ENCODE measurements at regions not wholly inside any gene's neighbourhood (a gene's known extent, or its start where the extent isn't known, plus 50 kb on each side); places are given as distances from the start of the nearest gene placed in this dataset.

DNA sequence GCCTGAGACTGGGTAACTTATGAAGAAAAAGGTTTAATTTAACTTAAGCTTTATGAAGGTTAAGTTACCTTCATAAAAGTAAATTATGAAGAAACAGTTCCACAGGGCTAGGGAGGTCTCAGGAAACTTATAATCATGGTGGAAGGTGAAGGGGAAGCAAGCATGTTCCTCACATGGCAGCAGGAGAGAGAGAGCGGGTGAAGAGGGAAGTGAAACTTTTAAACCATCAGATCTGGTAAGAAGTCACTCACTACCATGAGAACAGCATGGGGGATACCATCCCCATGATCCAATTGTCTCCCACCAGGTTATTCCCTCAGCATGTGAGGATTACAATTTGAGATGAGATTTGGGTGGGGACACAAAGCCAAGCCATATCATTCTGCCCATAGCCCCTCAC is 944.7 kb upstream of the NDST4 start:
- Histone ChIP-seq H3K4me3 (ENCODE audit: low read length in 2 of 2) (no peak overlapping the region), H3K27ac (ENCODE audit: low read depth in 2 of 2, low read length in 2 of 2) (no peak overlapping the region), H3K9me3 (ENCODE audit: control insufficient read depth in 2 of 2, low read length in 2 of 2) (no peaks in the 10 kb centered on the region), H3K27me3 (ENCODE audit: control insufficient read depth in 2 of 2, insufficient read depth in 2 of 2, low read length in 2 of 2) (no peaks in the 10 kb centered on the region), H3K36me3 (ENCODE audit: control insufficient read depth in 2 of 2, insufficient read depth in 2 of 2, low read length in 2 of 2) (no peaks in the 10 kb centered on the region), H3K4me1 (ENCODE audit: control insufficient read depth in 2 of 2, insufficient read depth in 2 of 2, low read length in 2 of 2) (no peaks in the 10 kb centered on the region), H3K9ac (ENCODE audit: low read depth in 1 of 2, low read length in 2 of 2) (no peak overlapping the region)

DNA sequence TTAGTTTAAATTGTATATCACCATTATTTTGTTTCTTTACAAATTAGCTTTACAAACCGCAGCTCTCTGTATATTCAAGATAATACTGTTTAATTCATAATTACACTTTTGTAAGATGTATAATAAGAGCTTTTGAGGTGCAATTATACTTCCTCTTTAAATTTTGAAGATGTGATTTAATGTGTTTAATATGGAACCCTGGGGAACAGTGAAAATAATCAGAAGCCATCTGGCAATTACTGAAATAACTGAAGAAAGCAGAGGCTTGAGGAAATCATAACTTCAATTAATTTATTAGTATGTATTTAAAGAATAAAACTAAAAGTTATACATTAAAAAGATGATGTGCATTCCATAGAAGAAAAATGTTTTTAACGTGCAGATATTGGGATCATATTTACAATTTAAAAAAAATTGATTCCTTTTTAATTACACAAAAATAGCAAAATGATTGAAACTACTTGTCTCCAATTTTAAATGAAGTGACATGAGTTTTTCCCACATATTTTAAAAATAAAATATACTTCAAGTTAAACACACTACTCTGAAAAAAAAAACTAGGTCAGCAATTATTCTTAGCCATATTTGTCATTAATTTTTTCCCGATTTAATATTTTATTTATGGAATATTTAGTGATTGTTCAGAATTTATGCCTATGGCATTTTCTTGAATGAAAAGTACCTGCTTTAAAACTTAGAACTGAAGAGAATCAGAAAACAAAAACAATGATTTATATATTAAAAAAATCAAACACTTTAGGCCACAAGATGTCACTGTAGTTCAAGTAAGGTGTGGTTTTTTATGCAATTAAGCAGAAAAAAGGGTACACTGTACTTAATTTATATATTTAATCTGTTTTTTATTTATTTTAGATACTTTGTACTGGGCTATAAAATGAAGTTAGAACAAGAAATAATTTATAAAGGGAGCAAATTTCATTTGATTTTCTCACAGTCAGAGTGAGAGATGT is 942.7 kb upstream of the NDST4 start:
- Histone ChIP-seq H3K9ac (ENCODE audit: low read depth in 1 of 2, low read length in 2 of 2) (no peak overlapping the region), H3K4me1 (ENCODE audit: control insufficient read depth in 2 of 2, insufficient read depth in 2 of 2, low read length in 2 of 2) (no peaks in the 10 kb centered on the region), H3K4me3 (ENCODE audit: low read length in 2 of 2) (no peak overlapping the region), H3K9me3 (ENCODE audit: control insufficient read depth in 2 of 2, low read length in 2 of 2) (no peaks in the 10 kb centered on the region), H3K27ac (ENCODE audit: low read depth in 2 of 2, low read length in 2 of 2) (no peak overlapping the region), H3K27me3 (ENCODE audit: control insufficient read depth in 2 of 2, insufficient read depth in 2 of 2, low read length in 2 of 2) (no peaks in the 10 kb centered on the region), H3K36me3 (ENCODE audit: control insufficient read depth in 2 of 2, insufficient read depth in 2 of 2, low read length in 2 of 2) (no peaks in the 10 kb centered on the region)

DNA sequence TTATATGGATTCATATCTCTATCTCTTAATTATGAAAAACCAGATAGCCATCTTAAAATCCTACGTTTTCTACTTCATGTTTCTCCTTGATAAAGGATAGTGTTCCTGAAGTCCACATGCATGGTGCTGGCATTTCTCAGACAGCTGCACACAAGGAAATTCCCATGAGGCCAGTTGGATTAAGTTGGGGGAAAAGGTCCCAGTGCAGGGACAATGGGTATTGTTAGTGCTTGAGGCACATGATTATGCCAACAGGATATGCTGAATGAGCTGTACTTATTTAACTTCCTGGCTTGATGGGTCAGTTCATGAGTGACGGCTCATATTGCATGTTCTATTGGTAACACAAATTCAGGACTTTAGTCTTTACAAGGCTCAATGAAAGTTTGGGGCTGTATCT is 913.9 kb upstream of the NDST4 start:
- Histone ChIP-seq H3K9ac (ENCODE audit: low read depth in 1 of 2, low read length in 2 of 2) (no peak overlapping the region), H3K9me3 (ENCODE audit: control insufficient read depth in 2 of 2, low read length in 2 of 2) (no peaks in the 10 kb centered on the region), H3K36me3 (ENCODE audit: control insufficient read depth in 2 of 2, insufficient read depth in 2 of 2, low read length in 2 of 2) (no peaks in the 10 kb centered on the region), H3K4me1 (ENCODE audit: control insufficient read depth in 2 of 2, insufficient read depth in 2 of 2, low read length in 2 of 2) (no peaks in the 10 kb centered on the region), H3K27me3 (ENCODE audit: control insufficient read depth in 2 of 2, insufficient read depth in 2 of 2, low read length in 2 of 2) (no peaks in the 10 kb centered on the region), H3K27ac (ENCODE audit: low read depth in 2 of 2, low read length in 2 of 2) (no peak overlapping the region), H3K4me3 (ENCODE audit: low read length in 2 of 2) (no peak overlapping the region)

DNA sequence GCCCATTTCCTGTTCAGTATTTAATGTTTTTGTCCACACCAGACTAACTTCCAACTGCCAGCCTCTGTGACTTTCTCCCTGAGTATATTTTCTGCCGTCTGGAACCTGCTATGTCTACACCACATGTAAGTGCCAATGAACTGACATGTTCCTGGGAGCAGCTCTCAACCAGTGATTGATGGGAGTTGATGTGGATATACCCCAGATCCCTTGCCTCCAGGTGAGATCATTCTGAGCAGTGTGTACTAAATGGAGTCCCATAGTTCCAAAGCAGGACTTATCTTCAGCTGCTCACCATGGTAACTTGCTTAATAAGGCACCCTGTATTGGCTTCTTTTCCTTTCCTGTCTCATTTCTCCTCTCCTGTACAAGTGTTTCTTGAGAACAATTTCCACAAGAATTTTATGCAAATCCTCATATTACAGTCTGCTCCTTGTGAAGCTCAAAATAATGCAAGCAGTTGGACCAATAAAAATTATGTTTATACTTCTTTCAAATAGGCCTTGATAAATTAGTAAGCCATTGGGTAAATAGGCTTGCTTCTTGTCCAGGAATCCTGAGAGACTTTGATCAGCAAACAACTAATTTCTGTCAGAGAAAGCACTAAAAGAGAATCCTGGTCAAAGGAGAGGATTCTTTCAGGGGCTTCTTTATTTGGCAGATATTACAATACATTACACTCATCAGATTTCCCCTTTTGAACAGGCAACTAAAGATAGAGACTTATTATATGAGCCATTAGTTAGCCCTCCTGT is 911.7 kb upstream of the NDST4 start:
- Histone ChIP-seq H3K4me3 (ENCODE audit: low read length in 2 of 2) (no peak overlapping the region), H3K27ac (ENCODE audit: low read depth in 2 of 2, low read length in 2 of 2) (no peak overlapping the region), H3K9me3 (ENCODE audit: control insufficient read depth in 2 of 2, low read length in 2 of 2) (no peaks in the 10 kb centered on the region), H3K9ac (ENCODE audit: low read depth in 1 of 2, low read length in 2 of 2) (no peak overlapping the region), H3K36me3 (ENCODE audit: control insufficient read depth in 2 of 2, insufficient read depth in 2 of 2, low read length in 2 of 2) (no peaks in the 10 kb centered on the region), H3K4me1 (ENCODE audit: control insufficient read depth in 2 of 2, insufficient read depth in 2 of 2, low read length in 2 of 2) (no peaks in the 10 kb centered on the region), H3K27me3 (ENCODE audit: control insufficient read depth in 2 of 2, insufficient read depth in 2 of 2, low read length in 2 of 2) (no peaks in the 10 kb centered on the region)

DNA sequence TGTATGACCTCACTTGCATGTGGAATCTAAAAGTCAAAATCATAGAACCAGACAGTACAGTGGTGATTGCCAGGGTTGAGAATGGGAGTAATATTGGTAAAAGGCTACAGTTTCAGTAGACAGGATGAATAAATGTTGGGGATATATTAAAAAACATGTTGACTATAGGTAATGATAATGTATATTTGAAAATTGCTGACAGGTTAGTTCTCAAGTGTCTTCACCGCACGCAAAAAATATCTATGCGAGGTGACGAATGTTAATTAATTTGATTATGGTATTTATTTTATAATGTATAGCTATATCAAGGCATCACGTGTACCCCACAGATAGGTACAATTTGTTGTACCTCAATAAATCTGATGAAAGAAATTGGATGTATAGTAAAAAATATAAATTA is 909.6 kb upstream of the NDST4 start:
- Histone ChIP-seq H3K9me3 (ENCODE audit: control insufficient read depth in 2 of 2, low read length in 2 of 2) (peaks cover 0 to 3% of the 10 kb centered on the region in 2 donors), H3K4me3 (ENCODE audit: low read length in 2 of 2) (no peak overlapping the region), H3K36me3 (ENCODE audit: control insufficient read depth in 2 of 2, insufficient read depth in 2 of 2, low read length in 2 of 2) (no peaks in the 10 kb centered on the region), H3K9ac (ENCODE audit: low read depth in 1 of 2, low read length in 2 of 2) (no peak overlapping the region), H3K27ac (ENCODE audit: low read depth in 2 of 2, low read length in 2 of 2) (no peak overlapping the region), H3K27me3 (ENCODE audit: control insufficient read depth in 2 of 2, insufficient read depth in 2 of 2, low read length in 2 of 2) (no peaks in the 10 kb centered on the region), H3K4me1 (ENCODE audit: control insufficient read depth in 2 of 2, insufficient read depth in 2 of 2, low read length in 2 of 2) (no peaks in the 10 kb centered on the region)

DNA sequence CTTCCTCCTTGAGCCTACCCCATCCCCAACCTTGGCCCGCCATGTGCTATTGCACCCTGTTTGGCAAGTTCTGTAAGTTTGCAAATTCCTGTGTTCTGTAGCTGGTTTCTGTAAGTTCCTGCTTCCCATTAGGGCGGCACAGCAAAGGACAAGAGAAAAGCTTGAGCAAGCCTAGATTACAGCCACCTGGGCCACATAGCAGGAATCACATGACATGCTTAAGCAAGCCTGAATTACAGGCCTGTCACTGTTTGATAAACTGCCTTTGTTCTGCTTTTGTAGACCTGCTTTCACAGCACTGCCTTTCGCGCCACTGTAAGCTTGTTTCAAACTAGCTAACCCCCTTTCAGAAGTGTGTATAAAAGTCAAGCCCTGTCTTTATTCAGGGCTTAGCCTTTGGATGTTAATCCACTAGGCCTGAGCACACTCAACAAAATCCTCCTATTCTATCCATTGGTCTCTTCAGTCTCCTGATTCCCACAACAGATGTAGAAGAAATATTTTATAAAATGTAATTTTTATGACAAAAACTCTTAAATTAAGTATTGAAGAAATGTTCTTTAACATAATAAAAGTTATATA is 906.8 kb upstream of the NDST4 start:
- H3K36me3 ChIP-seq (ENCODE audit: control insufficient read depth in 2 of 2, insufficient read depth in 2 of 2, low read length in 2 of 2), result no peaks in the 10 kb centered on the region
- peaks cover 5 to 11% of the 10 kb centered on the region in 2 donors for H3K9me3 ChIP-seq (ENCODE audit: control insufficient read depth in 2 of 2, low read length in 2 of 2)

DNA sequence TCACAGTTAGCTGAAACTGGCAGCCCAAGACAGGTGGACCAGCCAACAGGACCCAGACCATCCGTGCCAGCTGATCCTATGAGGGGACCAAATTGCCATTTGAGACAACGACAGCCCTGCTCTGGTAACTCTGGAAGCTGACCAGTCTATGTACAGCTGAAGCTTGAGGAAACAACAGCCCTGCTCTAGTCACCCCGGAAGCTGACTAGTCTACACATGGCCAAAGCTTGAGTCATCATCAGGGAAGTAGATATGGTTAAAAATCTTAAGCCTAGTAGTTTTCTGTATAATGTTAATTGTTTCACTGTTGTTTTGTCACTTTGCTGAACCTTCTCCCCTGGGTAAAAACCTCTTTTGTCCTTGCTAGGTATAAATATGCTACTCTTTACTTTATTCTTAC is 905.4 kb upstream of the NDST4 start:
- H3K4me1 ChIP-seq (ENCODE audit: control insufficient read depth in 2 of 2, insufficient read depth in 2 of 2, low read length in 2 of 2), result no peaks in the 10 kb centered on the region
- no peak overlapping the region for H3K27ac ChIP-seq (ENCODE audit: low read depth in 2 of 2, low read length in 2 of 2)
- H3K4me3 ChIP-seq (ENCODE audit: low read length in 2 of 2), result no peak overlapping the region
- no peaks in the 10 kb centered on the region for H3K36me3 ChIP-seq (ENCODE audit: control insufficient read depth in 2 of 2, insufficient read depth in 2 of 2, low read length in 2 of 2)
- H3K9ac ChIP-seq (ENCODE audit: low read depth in 1 of 2, low read length in 2 of 2), result no peak overlapping the region
- no peaks in the 10 kb centered on the region for H3K27me3 ChIP-seq (ENCODE audit: control insufficient read depth in 2 of 2, insufficient read depth in 2 of 2, low read length in 2 of 2)
- peaks cover 9 to 11% of the 10 kb centered on the region in 2 donors for H3K9me3 ChIP-seq (ENCODE audit: control insufficient read depth in 2 of 2, low read length in 2 of 2)

More for the DNA sequence above, 906.8 kb upstream of the NDST4 start:
- H3K27ac ChIP-seq (ENCODE audit: low read depth in 2 of 2, low read length in 2 of 2), result no peak overlapping the region
- no peak overlapping the region for H3K4me3 ChIP-seq (ENCODE audit: low read length in 2 of 2)
- no peak overlapping the region for H3K9ac ChIP-seq (ENCODE audit: low read depth in 1 of 2, low read length in 2 of 2)
- no peaks in the 10 kb centered on the region for H3K27me3 ChIP-seq (ENCODE audit: control insufficient read depth in 2 of 2, insufficient read depth in 2 of 2, low read length in 2 of 2)
- H3K4me1 ChIP-seq (ENCODE audit: control insufficient read depth in 2 of 2, insufficient read depth in 2 of 2, low read length in 2 of 2), result no peaks in the 10 kb centered on the region

DNA sequence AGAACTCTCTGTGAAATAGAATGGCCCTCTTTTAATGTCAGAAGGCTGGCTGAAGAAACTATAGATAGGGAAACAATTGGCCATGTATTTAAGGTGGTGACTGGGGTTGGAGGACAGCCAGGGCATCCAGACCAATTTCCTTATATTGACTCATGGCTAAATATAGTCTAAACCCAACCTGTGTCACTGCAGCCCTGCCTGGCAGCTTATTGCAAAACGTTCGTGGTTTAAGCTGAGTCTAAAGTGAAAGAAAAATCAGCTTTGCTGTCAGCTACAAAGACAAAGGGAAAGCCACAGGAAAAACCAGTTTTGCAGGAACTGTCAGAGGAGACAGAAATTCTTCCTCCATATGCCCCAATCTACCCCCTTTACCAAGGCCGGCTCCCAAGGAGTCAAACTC is 902.8 kb upstream of the NDST4 start:
- H3K36me3 ChIP-seq (ENCODE audit: control insufficient read depth in 2 of 2, insufficient read depth in 2 of 2, low read length in 2 of 2), result no peaks in the 10 kb centered on the region
- peaks cover 9 to 11% of the 10 kb centered on the region in 2 donors for H3K9me3 ChIP-seq (ENCODE audit: control insufficient read depth in 2 of 2, low read length in 2 of 2)
- no peak overlapping the region for H3K9ac ChIP-seq (ENCODE audit: low read depth in 1 of 2, low read length in 2 of 2)
- no peaks in the 10 kb centered on the region for H3K27me3 ChIP-seq (ENCODE audit: control insufficient read depth in 2 of 2, insufficient read depth in 2 of 2, low read length in 2 of 2)
- no peak overlapping the region for H3K27ac ChIP-seq (ENCODE audit: low read depth in 2 of 2, low read length in 2 of 2)
- no peak overlapping the region for H3K4me3 ChIP-seq (ENCODE audit: low read length in 2 of 2)
- no peaks in the 10 kb centered on the region for H3K4me1 ChIP-seq (ENCODE audit: control insufficient read depth in 2 of 2, insufficient read depth in 2 of 2, low read length in 2 of 2)

DNA sequence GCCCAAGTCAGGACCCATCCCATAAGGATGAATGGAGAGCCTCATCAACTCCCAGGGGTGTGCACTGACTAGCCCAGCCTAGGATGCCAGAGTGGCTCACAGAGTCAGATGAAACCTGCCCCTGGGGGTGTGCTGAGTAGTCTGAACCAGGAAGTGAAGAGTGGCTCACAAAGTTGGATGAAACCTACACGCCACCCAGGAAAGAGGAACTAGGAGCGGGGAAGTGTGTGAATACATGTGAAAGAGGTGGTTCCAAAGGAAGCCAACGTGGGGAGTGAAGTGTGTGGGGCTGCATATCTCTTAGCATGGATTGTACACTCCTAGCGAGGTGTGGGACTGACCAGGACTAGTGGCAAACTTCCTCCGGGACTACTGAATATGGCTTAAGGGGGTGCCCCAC is 902.1 kb upstream of the NDST4 start:
- Histone ChIP-seq H3K36me3 (ENCODE audit: control insufficient read depth in 2 of 2, insufficient read depth in 2 of 2, low read length in 2 of 2) (no peaks in the 10 kb centered on the region), H3K27ac (ENCODE audit: low read depth in 2 of 2, low read length in 2 of 2) (no peak overlapping the region), H3K4me3 (ENCODE audit: low read length in 2 of 2) (no peak overlapping the region), H3K4me1 (ENCODE audit: control insufficient read depth in 2 of 2, insufficient read depth in 2 of 2, low read length in 2 of 2) (no peaks in the 10 kb centered on the region), H3K27me3 (ENCODE audit: control insufficient read depth in 2 of 2, insufficient read depth in 2 of 2, low read length in 2 of 2) (no peaks in the 10 kb centered on the region), H3K9ac (ENCODE audit: low read depth in 1 of 2, low read length in 2 of 2) (no peak overlapping the region), H3K9me3 (ENCODE audit: control insufficient read depth in 2 of 2, low read length in 2 of 2) (peaks cover 9 to 11% of the 10 kb centered on the region in 2 donors)

DNA sequence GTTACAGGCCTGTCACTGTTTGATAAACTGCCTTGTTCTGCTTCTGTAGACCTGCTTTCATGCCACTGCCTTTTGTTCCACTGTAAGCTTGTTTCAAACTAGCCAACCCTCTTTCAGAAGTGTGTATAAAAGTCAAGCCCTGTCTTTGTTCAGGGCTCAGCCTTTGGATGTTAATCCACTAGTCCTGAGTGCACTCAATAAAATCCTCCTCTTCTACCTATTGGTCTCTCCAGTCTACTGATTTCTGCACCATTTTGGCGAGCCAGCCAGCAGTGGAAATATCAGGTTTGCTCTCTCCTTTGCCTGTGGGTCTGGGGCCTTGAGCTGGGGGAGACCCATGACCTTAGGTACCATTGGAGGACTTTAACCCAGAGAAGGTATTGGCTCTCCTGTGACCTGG is 901.6 kb upstream of the NDST4 start:
- H3K27me3 ChIP-seq (ENCODE audit: control insufficient read depth in 2 of 2, insufficient read depth in 2 of 2, low read length in 2 of 2), result no peaks in the 10 kb centered on the region
- no peaks in the 10 kb centered on the region for H3K4me1 ChIP-seq (ENCODE audit: control insufficient read depth in 2 of 2, insufficient read depth in 2 of 2, low read length in 2 of 2)
- no peak overlapping the region for H3K4me3 ChIP-seq (ENCODE audit: low read length in 2 of 2)
- H3K27ac ChIP-seq (ENCODE audit: low read depth in 2 of 2, low read length in 2 of 2), result no peak overlapping the region
- peaks cover 9 to 11% of the 10 kb centered on the region in 2 donors for H3K9me3 ChIP-seq (ENCODE audit: control insufficient read depth in 2 of 2, low read length in 2 of 2)
- no peaks in the 10 kb centered on the region for H3K36me3 ChIP-seq (ENCODE audit: control insufficient read depth in 2 of 2, insufficient read depth in 2 of 2, low read length in 2 of 2)
- H3K9ac ChIP-seq (ENCODE audit: low read depth in 1 of 2, low read length in 2 of 2), result no peak overlapping the region
